Dermis blood vessel endothelial cell (primary cell): ENCODE measurements at regions not wholly inside any gene's neighbourhood (a gene's known extent, or its start where the extent isn't known, plus 50 kb on each side); places are given as distances from the start of the nearest gene placed in this dataset.
"Not testable (repeated sequence)": the region's sequence is repeated elsewhere in the genome, so short reads cannot be mapped to it uniquely, and the experiment has no call there.

Experiments
- DNase-seq: peaks from one replicate; pipeline ENCODE4 v3.0.0; 2010

DNA sequence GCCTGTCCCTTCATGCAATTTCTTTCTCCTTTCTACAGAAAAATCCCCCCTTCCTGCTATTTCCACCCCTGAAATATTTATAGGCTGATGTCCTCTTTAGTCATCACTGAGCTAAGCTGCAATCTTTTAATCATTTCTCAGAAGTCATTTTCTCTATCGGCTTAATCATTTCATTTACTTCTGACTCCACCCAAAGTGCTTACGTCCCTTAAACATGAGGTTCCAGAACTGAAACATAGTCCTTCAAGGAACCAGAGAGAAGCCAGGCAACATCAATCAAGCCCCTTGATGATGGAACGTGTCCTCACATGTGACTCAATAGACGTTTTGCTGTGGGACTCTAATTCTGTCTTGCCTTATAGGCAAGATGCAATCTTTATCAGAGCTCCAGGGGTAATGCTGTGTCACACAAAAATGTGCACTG is 148.7 kb upstream of the KRR1 start:
- DNase-seq: no peak

GRCh38 chr12:75658901-75659823 is 147.8 kb upstream of the KRR1 start:
- peak; percentile 84 for DNase-seq

DNA sequence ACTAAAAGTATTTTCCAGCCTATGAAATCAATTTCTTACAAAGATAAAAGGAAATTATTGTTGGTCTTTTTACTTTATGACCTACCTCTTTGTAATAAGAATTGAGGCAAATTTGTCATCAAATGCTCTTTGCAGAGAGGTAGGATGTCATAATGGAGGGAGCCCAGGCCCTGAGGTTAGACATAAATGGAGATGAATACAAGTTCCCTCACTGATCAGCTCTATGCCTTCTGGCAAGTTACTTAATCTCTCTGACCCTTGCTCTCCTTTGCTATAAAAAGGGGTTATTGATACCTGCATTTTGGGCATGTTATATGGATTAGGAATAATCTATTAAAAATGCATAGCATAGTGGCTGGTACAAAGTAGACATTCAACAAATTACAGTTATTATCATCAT is 146.9 kb upstream of the KRR1 start:
- DNase-seq: no peak

- DNase-seq: no peak
Observed at GRCh38 chr12:75657831-75658230, 146.4 kb upstream of the KRR1 start.

GRCh38 chr12:75657354-75657753 is 145.9 kb upstream of the KRR1 start:
- not testable (repeated sequence) for DNase-seq

- peak; percentile 76 for DNase-seq
Observed at GRCh38 chr12:75656648-75657047, 145.2 kb upstream of the KRR1 start.

DNA sequence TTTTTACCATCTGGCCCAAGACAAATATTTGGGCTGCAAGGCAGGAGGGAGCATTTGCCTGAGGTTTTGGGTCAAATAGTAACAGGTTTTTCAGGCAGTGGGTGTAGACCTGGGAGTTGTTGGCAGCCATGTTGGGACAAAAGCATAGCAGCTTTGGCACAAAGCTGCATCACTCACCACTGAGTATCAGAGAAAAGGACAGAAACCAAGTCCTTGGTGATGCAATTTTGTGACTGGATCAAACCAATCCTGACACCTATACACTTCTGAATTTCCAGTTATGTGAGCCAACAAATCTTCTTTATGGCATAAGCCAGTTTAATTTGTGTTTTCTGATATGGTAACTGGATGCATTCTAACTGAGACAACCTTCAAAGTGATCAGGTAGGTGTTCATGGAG is 144.8 kb upstream of the KRR1 start:
- no peak for DNase-seq

GRCh38 chr12:75655315-75655806 is 144.0 kb upstream of the KRR1 start:
- DNase-seq: no peak

DNA sequence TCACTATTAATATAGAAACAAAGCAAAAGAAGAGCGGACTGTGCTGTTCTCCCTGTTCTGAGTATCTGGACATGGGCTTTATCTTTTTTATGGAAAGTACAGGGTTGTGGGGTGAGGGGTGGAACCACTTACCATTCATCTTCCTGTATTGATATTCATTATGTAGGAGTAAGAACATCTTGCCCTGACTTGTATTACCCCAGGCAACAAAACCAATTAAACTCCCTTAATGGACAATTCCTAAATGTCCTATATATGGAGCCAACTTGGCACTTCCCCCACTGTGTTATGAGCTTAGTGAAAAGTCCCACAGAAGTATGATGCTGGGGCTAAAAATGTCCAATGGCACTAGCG is 139.9 kb upstream of the KRR1 start:
- DNase-seq: no peak

DNA sequence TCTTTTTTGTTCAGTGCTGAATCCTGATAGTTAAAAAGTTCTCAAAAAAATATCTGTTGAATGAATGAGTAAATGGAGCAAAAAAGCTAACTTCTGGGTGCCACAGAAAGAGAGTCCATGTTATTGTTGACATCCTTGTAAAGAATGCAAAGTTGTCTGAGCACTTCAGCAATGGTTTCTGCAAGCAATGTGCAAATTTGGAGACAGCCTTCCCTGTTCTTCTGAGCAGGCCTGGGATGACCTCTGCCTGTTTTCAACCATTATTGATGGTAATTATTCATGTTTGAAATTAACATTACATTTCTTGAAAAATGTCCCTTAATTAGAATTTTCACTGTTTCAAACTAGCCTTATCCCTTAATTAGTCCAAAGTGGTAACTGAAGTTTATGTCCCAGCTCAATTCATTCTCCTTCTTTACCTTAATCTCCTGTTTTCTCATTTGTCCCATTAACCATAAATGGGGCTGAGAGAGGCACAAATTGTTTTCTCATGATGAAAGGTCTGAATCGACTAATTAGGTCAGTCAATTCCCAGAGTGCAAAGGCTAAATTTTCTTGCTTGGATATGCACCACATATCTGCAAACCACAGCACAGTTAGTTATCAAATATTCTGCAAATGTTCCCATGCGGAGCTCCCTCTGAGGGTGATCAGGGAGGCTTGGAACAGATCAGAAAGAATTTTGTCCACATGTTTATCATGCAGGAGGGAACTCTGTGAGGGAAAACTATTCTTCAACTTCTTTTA is 139.4 kb upstream of the KRR1 start:
- DNase-seq: no peak

DNA sequence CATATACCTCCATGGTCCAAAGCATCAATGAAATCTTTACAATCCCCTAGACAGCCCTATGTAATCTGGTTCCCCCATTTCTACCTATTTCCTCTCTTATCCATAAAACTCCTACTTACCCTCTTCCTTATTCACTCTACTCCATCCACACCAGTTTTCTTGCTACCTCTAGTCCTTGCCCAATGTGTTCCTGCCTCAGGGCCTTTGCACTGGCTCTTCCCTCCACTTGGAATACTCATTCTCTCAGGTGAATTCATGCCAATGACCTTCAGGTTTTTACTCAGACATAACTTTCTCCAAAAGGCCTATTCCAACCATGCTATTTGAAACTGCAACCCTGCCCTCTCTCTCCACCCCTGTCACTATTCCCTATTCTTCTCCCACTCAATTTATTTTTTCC is 138.7 kb upstream of the KRR1 start:
- no peak for DNase-seq

DNA sequence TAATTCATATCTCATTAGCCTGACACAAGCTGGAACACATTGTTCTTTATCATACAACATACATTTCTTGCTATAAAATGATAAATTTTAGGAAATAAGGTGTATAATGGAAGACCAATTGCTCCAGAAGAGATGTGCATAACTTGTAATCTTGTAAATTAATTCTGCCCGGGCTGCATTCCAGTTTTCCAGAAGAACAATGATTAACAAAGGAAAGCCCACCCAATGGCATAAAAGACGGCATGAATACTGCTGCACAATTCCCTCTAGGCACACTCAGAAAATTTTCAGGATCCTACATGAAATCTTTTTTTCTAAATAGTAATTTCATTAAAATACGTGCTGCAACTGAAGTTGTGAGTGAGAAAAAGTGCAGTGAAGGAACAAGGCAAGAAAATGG is 137.4 kb upstream of the KRR1 start:
- no peak for DNase-seq

- no peak for DNase-seq
Observed at GRCh38 chr12:75646329-75647210, 135.2 kb upstream of the KRR1 start.

DNA sequence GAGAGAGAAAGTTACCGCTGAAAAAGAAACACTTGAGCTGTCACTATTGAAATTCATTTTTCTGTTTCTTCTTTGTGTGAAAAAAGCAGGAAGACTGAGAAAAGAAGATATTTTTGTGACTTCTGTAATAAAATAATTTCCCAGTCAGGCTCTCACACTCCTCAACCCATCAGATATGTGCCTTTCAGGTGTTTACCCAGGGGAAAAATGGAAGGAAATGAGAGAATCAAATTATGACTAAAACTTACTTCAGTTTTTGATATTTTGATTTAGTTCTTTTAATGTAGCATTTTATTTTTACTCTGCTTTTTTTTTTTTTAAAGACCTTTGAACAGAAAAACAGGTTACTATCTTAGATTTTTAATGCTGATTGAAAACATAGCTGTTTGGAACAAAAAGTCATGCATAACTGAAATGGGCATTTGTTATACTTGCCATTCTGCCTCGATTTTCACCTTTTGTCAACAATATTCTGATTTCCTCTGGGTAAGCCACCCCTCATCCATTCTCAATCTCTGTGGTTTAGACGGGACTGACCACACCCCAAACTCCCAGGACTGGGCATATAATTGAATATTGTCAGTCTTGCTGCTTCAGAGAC is 133.2 kb upstream of the KRR1 start:
- DNase-seq: no peak

DNA sequence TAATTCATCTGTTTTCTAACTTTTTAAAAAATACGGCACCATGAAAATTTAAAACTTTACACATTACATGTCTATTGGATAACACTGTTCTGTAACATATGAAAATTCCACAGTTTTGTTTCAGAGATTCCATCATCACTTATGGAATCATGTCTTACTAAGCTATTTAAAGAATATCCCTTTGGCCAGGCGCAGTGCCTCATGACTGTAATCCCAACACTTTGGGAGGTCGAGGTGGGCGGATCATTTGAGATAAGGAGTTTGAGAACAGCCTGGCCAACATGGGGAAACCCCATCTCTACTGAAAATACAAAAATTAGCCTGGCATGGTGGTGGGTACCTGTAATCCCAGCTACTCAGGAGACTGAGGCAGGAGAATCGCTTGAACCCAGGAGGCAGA is 131.7 kb upstream of the KRR1 start:
- DNase-seq: not testable (repeated sequence)

DNA sequence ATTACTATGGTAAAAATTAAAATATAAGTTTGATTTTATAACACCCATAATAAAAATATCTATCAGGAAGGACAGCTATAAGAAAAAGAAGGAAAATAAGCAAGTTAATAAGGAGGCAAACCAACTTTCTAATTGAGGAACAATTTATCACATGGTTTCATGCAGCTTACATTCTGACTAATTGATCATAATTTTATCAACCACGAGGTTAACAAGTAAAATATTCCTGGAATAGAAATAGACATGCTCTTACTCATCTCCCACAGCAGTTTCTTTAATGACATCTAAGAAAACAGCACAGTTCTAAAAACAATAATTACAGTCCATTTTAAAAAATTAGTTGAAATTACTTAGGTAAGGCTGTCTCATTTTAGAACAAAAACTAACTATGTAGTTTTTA is 130.8 kb upstream of the KRR1 start:
- DNase-seq: no peak

- DNase-seq: peak; percentile 36
Observed at GRCh38 chr12:75641031-75641780, 129.8 kb upstream of the KRR1 start.

GRCh38 chr12:75638792-75639191 is 127.4 kb upstream of the KRR1 start:
- no peak for DNase-seq

DNA sequence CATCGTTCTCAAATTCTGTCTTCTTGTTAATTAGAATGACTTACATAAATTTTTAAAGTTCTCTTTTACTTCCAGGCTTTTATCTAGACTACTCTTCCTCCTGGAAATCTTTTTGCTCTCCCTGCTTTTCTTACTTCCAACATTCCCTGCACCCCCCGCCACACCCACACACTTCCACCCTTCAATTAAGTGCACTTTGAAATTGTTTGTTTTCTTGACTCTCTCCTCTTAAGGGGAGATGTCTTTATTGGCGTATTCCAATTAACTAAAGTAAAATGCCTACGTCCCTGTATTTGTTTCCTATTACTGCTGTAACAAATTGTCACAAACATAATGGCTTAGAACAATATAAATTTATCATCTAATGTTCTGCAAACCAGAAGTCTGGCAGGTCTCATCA is 125.2 kb upstream of the KRR1 start:
- no peak for DNase-seq

DNA sequence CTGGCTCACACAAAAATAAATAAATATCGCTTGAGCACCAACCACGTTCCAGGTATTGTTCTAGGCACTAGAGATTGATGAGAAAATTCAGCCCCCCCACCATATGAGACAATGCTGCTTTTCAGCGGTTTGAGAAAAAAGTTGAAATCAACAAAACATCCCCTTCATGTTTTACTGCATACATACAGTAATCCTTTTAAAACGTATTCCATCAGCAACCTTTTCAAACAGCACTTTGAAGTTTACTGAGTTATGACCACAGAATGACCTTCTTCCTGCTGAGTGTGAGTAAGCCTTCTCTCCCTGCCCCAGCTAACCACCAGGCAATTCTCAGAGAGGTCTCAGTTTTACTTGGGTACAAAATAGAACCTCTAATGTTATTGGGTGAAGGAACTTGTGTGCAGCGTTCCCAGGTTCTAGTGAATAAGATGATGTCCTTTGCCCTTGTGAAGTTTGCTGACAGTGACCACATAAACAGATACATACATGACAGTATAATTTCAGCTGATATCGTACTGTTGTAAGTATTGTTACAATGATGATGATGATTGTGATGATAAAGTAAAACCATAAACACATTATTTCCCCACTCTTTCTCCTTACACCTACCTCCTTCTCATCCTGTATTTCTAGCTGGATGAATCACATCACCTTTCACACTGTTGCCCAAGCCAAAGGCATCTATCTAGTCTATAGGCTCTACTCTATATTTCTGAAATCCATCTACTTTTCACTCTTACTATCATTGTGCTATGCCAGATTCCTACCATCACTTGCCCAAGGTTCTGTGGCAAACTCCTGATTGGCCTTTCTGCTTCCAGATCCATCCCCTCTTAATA is 124.4 kb upstream of the KRR1 start:
- DNase-seq: peak; percentile 72
